Activated CD4-positive, alpha-beta T cell treated with anti-CD3 and anti-CD28 coated beads, Interleukin-2, amount 50 U/mL, for 16 hours (primary cell): ENCODE measurements at regions not wholly inside any gene's neighbourhood (a gene's known extent, or its start where the extent isn't known, plus 50 kb on each side); places are given as distances from the start of the nearest gene placed in this dataset.
"Not testable (repeated sequence)": the region's sequence is repeated elsewhere in the genome, so short reads cannot be mapped to it uniquely, and the experiment has no call there.

ENCODE experiments used
- DNase-seq: peaks from one replicate; pipeline ENCODE4 v3.0.0-alpha.2; 2020

DNA sequence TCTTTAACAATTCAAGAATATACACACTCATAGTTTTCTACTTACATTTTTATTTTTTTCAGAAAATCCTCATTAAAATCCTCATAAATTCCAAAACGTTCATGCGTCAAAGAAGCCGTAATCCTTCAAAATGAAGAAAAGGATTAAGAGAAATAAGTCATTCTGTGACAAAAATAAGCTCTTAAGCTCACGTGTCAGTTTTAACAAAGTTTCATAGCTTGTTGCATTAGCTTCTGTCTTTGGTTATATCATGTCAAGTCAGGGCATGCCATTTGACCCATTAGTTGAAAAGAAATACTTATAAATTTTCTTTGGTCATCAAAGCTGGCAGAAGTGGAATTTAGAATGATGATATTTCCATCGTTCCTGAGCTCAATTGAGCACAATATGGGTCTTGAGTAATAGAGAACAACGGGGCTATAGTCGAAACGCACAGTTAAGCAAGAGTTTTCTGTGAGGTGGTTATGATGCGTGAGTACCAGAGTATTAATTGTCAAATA lies 185.2 kb upstream of the CTSO start:
- DNase-seq: no peak

DNA sequence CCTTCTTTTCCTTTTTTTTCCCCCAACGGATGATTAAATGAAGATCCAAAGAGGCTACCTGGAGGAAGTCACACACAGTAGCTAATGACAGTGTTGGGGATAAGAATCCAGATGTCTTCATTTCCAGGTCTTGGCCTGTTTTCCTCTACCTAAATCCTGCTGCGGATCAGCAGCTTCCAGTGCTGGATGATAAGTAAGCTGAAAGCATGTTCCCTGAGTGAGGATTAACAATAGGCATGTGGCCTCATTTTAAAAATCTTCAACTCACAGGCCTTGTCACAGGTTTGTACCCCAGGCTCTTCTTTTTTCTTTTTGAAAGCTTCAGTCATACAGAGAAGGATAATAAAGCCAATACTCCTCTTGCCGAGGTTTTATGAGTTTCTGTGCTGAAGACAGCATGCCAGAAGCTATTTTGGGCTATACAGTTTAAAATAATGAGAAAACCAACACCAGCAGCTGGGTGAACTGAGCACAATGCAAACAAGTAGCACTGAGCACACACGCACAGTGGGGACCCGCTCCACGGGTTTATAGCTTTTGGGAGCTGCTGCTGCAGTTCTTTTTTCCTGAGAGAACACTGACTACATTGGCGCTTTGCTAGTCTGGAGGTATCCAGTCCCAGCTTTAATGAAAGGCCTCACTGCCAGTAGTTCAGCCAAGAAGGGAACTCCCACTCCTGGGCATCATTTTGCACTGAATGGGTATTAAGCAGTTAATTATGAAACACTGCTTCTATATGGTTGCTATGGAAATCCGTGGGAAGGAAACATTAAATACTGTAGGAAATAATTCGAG lies 184.2 kb upstream of the CTSO start:
- no peak for DNase-seq

DNA sequence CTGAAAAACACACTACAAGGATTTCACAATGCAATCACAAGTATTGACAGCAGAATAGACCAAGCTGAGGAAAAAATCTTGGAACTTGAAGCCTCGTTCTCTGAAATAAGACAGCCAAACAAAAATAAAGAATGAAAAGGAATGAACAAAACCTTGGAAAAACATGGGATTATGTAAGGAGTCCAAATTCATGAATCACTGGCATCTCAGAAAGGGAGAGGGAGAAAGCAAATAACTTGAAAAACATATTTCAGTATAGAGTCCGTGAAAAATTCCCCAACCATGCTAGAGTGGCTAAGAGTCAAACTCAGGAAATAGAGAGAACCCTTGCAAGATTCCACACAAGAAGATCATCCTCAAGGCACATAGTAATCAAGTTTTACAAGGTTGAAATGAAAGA lies 178.5 kb upstream of the CTSO start:
- no peak for DNase-seq

DNA sequence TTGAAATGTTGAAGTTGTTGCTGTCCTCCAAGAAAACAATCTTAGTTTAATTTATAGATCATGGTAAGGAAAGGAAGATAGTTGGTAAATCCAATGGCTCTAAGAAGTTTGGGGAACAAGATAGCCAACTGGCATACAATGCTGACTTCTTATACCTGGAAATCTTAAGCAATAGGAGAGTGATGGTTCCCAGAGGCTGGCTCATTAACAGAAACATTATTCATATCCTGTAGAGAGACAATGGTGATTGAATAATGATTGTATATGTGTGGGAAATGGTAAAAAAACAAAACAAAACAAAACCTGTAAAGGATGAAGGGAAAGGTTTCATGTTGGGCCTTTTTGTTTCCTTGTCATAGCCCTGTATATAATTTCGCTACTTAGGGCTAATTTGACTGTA lies 174.9 kb upstream of the CTSO start:
- DNase-seq: no peak

DNA sequence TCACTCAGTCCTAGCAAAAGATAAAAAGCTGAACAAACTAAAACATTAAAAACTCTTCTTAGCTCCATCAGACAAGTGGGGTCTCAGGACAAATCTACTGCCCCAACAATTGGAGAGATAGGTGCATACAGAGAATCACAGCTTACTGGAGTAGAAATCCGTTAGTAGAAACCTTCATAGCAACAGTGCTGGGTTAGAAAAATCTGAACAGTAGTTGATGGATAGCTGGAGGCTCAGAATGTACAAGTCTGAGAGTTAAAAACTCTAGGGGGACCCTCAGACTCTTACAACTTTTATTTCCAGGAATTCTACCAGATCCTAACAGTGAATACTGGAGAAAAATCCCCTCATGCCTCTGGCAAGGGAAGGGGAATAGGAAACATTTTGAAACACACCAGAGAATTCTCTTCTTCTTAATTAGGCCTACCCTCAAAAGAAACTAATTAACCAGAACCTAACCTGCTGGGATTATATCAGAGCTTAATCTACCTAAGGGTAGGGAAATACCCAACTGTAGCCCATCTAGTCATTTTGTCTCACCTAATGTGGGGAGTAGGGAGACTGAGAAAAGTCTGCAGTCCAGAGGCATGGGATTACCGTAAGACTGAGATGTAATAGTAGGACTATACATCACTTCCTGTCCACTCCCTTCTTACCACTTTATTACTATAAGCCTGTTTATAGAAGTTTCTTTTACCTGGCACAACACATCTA lies 165.0 kb upstream of the CTSO start:
- no peak for DNase-seq

DNA sequence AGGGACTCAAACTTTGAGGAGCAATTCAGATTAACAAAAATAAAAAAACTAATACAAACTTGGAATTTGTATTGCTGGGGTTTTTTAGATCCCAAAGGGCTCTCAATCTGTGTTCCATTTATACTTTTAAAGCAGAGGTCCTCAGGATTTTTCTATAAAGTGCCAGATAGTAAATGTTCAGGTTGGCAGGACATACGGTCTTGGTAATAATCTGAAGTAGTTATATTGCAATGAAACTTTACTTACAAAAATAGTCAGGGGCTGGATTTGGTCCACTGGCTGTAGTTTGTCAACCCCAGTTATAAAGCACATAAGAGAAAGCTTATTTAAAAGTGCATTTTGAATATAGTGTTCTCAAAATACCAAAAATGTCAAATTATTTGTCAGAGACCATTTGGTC lies 164.1 kb upstream of the CTSO start:
- DNase-seq: no peak

DNA sequence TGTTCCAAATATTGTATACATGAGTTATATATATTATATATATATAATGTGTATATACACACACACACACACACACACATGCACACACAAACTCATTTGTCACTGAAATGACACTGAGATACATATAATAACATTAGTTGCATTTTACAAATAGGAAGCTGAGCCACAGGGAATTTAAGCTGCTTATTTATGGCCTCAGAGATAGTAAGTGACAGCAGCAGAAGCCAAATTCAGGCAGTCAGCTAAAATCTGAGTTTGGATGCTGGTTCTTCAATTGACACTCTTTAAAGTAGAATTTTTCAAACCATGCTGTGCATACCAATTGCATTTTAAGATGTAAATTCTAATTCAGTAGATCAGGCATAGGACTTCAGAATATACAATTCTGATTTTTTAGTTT lies 163.3 kb upstream of the CTSO start:
- DNase-seq: no peak

DNA sequence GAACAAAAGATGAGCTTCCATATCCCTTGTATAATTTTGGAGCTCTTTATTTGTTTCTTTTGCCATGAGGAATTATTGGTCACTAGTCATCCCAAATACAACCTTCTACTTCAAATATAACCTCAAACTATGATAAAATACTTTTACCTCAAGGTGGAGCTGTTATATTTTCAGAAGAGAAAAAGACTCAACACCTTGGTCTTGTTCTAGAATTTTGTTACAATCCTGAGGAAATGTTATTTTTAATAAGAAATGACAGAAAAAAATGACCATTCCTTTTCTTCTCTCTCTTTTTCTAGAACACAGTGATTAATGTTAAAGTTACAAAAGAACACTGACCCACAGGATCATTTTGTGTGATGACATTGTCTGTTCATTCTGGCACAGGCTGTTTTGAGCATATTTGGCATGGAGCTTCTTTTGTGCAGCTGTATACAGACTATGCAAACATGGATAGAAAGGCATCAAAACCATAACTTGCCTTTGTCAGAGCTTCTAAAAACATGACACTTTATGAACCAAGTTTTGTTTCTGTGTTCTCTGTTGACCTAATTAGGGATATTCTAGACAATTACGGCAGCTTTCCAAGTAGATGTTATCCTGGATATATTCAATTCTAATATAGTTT lies 159.6 kb upstream of the CTSO start:
- no peak for DNase-seq

DNA sequence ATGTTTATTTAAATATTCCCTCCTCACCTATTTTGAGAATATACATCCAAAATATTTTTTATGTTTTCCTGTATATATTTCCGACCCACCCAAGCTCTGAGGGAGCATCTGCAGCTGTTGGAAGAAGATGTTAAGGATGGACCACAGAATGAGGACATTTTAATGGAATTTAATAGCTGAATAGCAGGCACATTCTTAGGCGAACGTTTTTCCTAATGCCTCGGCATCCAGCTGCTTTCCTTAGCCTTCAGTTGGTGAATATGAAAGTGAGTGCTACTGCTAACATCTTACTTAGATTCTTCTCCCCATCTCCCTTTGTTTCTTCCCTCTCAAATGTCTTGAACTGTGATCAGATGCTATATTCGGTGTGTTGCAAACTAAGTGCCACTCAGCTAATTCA lies 158.0 kb upstream of the CTSO start:
- DNase-seq: no peak

DNA sequence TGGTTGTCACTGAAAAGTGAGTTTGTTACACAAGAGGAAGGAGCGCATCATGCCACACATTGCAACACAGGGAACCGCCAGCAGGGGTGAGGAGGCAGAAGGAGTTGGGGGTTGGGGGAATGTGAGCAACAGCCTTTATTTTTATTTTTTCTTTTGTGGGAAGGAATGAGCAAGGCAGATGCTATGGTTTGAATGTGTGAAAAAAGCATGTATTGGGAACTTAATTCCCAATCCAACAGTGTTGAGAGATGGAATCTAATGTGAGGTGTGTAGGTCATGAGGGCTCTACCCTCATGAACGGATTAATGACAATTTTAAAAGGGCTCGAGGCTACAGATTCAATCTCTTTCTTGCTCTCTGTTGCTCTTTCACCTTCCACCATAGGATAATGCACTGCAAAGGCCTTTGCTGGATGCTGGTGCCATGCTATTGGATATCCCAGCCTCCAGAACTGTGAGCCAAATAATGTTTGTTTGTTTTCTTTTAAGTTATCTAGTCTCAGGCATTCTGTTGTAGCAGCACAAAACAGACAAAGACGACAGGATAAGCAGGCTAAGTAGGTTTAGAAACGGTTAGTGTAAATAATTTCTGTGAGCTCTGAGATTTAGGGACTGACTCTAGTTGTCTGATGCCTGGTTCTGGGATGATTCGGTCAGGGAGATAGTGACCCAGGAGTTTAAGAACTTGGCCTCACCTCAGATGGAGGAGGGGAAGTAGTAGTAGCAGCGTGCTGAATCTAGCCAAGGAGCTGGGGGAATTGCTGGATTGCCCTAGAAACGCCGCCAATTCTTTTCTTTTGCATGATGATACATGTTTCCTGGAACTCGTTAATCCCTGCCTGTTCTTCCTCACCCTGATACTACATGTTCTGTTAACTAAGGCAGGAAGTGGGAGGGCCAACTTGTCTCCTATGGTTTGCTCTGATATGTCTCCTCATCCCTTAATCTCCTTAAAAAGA lies 156.6 kb upstream of the CTSO start:
- no peak for DNase-seq

DNA sequence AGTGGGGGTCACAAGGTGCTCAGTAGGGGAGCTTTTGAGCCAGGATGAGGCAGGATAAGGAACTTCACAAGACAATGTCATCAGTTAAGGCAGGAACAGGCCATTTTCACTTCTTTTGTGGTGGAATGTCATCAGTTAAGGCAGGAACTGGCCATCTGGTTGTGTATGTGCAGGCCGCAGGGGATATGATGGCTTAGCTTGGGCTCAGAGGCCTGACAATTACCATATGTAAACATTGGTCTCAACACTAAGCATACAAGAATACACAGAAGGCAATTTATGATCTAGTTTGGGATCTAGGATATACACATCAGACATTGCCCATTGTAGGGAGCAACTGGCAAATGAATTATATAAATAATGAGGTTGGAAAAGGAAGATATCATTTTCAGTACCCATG lies 155.4 kb upstream of the CTSO start:
- DNase-seq: not testable (repeated sequence)

DNA sequence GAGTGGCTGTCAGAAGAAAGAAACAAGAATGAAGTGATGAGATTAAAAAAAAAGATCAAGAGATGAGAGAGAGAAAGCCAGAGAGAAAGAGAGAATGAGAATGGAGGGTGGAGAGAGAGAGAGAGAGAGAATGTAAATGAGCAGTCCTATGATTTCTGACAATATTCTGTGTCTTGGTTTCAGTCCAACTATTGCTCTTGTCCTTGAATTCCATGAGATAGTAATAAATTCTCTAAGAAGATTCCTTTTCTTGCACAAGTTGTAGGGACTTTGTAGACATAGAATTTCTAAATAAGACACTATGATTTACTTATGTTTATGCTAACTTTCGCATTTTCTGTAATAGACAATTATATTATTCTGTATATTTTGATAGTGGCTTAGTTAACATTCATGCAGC lies 149.6 kb upstream of the CTSO start:
- DNase-seq: no peak

DNA sequence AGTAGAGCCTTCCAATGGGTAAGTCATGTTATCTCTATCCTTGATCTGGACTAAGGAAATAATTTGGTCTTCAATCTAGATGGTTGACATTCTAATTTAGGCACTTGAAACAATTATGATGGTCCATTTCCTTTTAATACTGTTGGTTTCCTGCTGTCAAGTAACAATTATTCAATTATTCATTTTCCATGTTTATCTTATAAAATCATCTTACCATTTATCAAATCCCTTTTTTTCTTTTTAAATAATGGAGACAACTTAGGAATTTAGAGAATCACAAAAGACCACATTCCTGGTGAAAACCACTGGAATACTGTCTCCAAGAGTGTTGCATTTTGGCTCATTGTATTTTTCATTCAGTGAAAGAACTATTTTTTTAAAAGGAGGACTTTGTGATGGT lies 148.7 kb upstream of the CTSO start:
- DNase-seq: no peak

DNA sequence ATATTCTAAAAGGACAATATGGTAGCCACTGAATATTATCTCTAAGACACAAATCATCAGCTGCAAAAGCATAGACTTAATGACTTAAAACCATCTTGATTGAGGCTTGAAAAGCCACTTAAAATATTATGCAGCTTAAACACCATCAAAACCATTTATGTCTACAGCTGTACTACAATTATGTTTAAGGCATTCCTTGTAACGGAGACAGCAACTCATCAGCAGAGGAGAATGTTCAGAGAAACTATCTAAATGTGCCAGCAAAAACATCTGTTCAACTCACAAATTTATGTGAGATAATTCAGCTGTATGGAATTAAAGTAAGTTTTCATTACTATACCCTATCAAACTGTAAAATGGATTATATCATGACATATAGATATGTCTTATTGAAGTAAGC lies 147.9 kb upstream of the CTSO start:
- DNase-seq: no peak

DNA sequence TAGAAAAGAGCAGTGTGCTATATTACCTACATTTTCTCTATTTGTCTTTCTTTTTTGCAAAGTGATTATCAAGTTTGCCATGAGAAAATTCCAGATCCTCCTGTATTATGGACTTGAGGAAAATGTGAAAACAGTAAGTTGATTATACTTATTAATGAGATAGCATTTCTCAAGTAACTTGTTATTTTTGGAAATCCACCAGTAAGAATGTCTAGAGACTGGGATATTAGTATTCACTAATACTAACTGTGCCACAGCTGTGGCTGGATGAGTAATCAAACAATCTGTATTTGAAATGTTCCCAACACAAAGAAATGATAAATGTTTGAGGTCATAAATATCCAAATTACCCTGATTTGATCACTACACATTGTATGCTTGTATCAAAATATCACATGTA lies 147.0 kb upstream of the CTSO start:
- no peak for DNase-seq

DNA sequence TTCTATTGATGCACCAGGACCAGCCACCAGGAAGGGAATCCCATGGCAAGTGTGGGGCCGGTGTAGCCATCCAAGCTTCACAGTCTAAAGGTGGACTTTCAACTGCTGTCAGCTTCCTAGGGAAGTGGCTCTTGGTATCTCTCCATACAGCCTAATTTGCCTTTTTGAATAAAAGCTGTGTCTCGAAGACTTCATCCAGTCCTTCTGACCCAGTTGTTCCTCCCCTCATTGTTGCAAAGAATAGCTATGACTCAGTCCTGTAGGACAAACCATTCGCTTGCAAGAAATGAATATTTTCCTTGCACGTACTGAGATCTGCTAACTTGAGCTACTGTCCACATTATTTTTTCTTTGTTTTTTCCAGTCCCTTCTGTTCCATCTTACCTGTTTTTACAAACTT lies 145.1 kb upstream of the CTSO start:
- no peak for DNase-seq

DNA sequence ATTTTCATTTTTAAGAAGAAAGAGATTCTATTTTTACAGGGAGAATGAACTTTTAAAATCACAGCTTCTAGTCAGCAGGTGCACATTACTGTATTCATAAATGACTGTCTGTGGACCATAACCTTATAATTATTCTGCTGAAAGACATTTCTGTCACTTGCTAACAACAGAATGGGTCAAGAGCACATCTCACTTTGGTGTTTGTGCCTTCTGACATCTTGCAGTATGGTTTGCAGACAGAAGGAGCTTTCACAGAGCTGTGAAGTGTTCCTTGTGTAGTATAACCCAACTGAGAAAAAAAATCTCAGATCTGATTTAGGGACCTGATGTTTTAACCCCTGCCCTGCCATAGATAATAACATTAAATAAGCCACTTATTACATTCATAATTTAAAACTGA lies 131.4 kb upstream of the CTSO start:
- DNase-seq: no peak

DNA sequence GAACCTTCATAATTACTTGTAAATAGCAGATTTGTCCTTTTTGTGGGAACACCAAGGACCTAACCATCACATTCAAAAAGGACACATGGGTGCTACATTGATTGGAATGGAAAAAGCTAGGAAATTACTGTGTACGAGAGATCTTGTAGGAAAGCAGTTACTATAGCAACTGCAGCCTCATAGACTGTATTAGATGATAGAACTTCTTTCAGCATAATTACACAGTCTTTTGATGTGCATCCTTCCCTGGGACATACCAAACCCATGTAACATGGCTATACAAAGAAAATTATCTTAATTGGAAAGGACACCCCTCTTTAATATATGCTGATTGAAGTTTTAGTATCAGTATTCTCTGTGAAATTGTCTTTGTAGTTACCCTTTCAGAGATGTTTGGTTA lies 130.7 kb upstream of the CTSO start:
- no peak for DNase-seq

DNA sequence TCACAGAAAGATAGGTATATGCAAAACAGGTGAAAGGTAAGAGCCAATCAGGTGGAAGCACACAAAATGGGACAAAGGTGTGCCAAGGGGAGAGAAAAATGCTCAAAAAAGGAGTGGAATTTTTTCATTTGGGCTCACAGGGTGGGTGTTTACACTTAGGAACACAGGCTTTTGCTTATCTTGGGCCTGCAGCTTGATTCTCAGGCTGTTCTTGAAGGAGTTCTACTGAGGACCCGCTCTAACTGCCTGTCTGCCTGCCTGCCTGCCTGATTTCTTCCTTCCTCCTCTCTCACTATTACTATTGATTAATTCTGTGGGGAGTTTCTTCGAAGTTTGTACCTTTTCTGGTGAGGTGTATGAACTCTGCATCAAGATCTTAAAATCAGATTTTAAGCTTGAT lies 120.3 kb upstream of the CTSO start:
- no peak for DNase-seq

DNA sequence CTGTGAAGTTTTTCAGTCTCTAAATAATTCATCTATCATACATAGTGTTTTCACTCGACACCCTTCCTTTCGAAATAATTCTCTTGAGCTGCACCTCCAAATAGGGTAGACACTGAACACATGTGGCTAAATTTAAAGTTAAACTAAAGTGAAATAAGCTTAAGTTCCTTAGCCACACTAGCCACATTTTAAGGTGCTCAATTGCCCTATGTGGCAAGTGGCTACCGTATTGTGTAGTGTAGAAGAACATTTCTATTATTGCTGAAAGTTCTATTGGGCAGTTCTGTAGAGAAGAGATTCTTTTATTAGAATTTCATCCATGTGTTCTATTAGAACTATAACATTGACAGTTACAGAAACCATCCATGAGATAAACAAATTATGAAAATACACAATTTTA lies 107.0 kb upstream of the CTSO start:
- DNase-seq: no peak

DNA sequence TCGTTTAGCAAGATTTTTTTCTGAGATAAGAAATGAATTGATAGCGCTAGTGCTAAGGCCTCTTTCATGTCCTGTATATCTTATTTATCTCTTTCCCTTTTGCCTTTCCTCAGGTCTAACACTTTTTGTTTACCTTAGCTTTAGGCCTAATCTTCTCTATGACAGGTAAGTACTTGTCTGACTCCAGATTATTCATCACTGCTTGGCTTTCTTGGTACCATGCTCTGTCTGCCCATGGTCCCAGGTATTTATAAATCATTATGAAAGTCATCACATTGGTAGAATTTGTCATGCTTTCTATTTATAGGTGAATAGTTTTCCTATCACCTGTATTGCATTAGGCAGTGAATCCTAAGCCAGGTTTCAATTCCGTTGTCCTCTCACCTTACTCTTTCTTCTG lies 99.5 kb upstream of the CTSO start:
- DNase-seq: no peak

DNA sequence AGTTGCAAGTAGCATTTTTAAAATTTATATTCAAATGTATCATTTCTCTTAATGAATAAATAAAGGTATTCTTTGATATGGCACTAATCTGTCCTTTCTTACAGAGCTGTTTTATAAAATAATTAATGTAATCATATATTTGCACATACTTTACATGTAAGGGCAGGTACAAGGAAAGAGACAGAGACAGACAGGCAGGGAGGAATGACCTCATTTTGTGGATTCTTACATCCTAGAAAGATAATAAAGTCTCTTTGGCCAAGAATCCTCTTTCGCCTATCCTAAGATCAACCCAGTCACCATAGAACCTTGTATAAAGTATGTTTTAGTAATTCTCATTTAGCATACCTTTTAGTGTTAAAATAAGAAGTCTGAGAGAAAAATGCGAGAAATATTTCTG lies 98.5 kb upstream of the CTSO start:
- no peak for DNase-seq

DNA sequence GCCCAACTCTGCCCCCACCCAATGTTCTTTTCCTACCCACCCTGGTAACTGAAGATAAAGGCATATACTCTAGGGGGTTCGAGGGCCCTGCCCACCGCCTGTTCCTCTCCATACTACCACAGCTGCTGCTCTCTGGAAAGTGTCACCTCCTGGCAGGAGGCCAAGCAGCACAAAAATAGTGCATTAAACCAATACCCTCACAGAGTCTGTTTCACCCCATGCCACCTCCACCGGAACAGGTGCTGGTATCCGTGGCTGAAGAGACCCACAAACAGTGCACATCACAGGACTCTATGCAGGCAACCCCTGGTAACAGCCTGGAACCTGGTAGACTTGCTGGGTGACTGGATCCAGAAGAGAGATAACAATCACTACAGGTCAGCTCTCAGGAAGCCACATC lies 85.1 kb upstream of the CTSO start:
- DNase-seq: no peak
